Fibroblast of skin of scalp (primary cell): ENCODE measurements at regions not wholly inside any gene's neighbourhood (a gene's known extent, or its start where the extent isn't known, plus 50 kb on each side); places are given as distances from the start of the nearest gene placed in this dataset.
"Not testable (repeated sequence)": the region's sequence is repeated elsewhere in the genome, so short reads cannot be mapped to it uniquely, and the experiment has no call there.

Source experiments
- DNase-seq: peaks from one replicate; pipeline ENCODE4 v3.0.0-alpha.2; 2013

GRCh38 chr18:34942276-34942675 is 98.9 kb upstream of the MAPRE2 start:
- no peak for DNase-seq

- DNase-seq = no peak
Observed at GRCh38 chr18:34942975-34943374, 98.2 kb upstream of the MAPRE2 start.

- no peak for DNase-seq
Observed at GRCh38 chr18:34943587-34943986, 97.6 kb upstream of the MAPRE2 start.

GRCh38 chr18:34947711-34948125 is 93.5 kb upstream of the MAPRE2 start:
- DNase-seq = peak; percentile 38

GRCh38 chr18:34951625-34952379 is 89.4 kb upstream of the MAPRE2 start:
- no peak for DNase-seq

- DNase-seq = no peak
Observed at GRCh38 chr18:34953212-34953611, 88.0 kb upstream of the MAPRE2 start.

GRCh38 chr18:34955494-34955893 is 85.7 kb upstream of the MAPRE2 start:
- not testable (repeated sequence) for DNase-seq

GRCh38 chr18:34956663-34957062 is 84.5 kb upstream of the MAPRE2 start:
- DNase-seq = no peak

GRCh38 chr18:34957119-34957863 is 83.9 kb upstream of the MAPRE2 start:
- DNase-seq = peak; percentile 29

- no peak for DNase-seq
Observed at GRCh38 chr18:34957864-34958259, 83.4 kb upstream of the MAPRE2 start.

GRCh38 chr18:34959211-34959829 is 81.9 kb upstream of the MAPRE2 start:
- DNase-seq = no peak

- no peak for DNase-seq
Observed at GRCh38 chr18:34959989-34960388, 81.2 kb upstream of the MAPRE2 start.

GRCh38 chr18:34965108-34965507 is 76.1 kb upstream of the MAPRE2 start:
- DNase-seq = no peak

- no peak for DNase-seq
Observed at GRCh38 chr18:34965566-34965965, 75.6 kb upstream of the MAPRE2 start.

GRCh38 chr18:34970106-34970505 is 71.1 kb upstream of the MAPRE2 start:
- DNase-seq = no peak

- no peak for DNase-seq
Observed at GRCh38 chr18:34971313-34971712, 69.9 kb upstream of the MAPRE2 start.

- no peak for DNase-seq
Observed at GRCh38 chr18:34972765-34973414, 68.3 kb upstream of the MAPRE2 start.

GRCh38 chr18:34976123-34976522 is 65.1 kb upstream of the MAPRE2 start:
- no peak for DNase-seq

- DNase-seq = no peak
Observed at GRCh38 chr18:34976534-34976898, 64.7 kb upstream of the MAPRE2 start.

GRCh38 chr18:34976899-34977837 is 64.0 kb upstream of the MAPRE2 start:
- DNase-seq = no peak

- no peak for DNase-seq
Observed at GRCh38 chr18:34977838-34978532, 63.2 kb upstream of the MAPRE2 start.
